ENCODE measurements at regions not wholly inside any gene's neighbourhood (a gene's known extent, or its start where the extent isn't known, plus 50 kb on each side); places are given as distances from the start of the nearest gene placed in this dataset.

GRCh38 chr5:18171684-18172083 lies 537.4 kb downstream of the TAF11L14 start:
- POLR2A ChIA-PET = no interaction called here
- H3K36me3 Mint-ChIP-seq = no peaks in the 10 kb centered on the region

DNA sequence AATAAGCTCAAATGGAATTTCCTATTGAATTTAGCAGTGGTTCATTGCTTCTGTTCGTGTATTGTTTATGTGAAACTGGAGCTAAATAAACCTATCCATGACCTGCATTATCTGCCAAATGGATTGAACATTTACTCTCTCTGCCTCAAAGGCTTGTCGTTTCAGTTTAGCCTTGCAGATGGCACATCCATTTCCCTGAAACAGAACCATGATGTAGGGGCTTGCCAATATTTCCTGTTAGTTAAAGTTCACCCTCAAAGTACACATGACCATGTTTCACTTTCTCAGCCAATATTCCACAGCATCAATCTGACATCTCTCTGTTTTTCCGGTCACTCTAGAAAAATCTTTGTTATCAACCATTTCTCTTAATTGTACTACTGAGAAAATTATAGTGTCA lies 545.3 kb downstream of the TAF11L14 start:
- no peak overlapping the region for H3K27ac ChIP-seq (ENCODE audit: low read length)
- no peaks in the 10 kb centered on the region for H3K27me3 ChIP-seq (replicated peaks in 1 of 2; ENCODE audit: control insufficient read depth in 2 of 2, extremely low read depth in 1 of 2, insufficient read depth in 2 of 2, low read length in 1 of 2)
- H3K9me3 ChIP-seq = no peaks in the 10 kb centered on the region
- Mint-ChIP-seq H3K27ac (no peak overlapping the region), H3K4me1 (no peaks in the 10 kb centered on the region), H3K27me3 (no peaks in the 10 kb centered on the region), H3K9me3 (peaks cover 4 to 17% (median 9%) of the 10 kb centered on the region in 3 donors), H3K4me3 (no peak overlapping the region), H3K36me3 (no peaks in the 10 kb centered on the region)
- DNase-seq (no peak), ATAC-seq (replicated peaks in 1 of 4) (no peak)
- no peak overlapping the region for H3K4me3 ChIP-seq (ENCODE audit: control insufficient read depth in 1 of 2, extremely low read depth in 1 of 2, low read length in 1 of 2)
- no peaks in the 10 kb centered on the region for H3K4me1 ChIP-seq (ENCODE audit: control insufficient read depth in 1 of 2, extremely low read depth in 1 of 2, insufficient read depth in 2 of 2, low read length in 2 of 2)
- CTCF ChIA-PET = interaction anchor here in 1 of 2 donors (0.6 to 0.7 kb wide), 2 partner anchors 42 to 75 kb away, joined by 3 to 5 read pairs; no protein-coding TSS in a partner anchor
- no CpG with 5 or more reads among the region's 3 CpGs for WGBS (ENCODE audit: insufficient coverage)
- POLR2A ChIA-PET = no interaction called here
- no peaks in the 10 kb centered on the region for H3K36me3 ChIP-seq (ENCODE audit: control insufficient read depth in 2 of 2, extremely low read depth in 1 of 2, insufficient read depth in 1 of 2, low read length in 1 of 2)

More at GRCh38 chr5:18171684-18172083, 537.4 kb downstream of the TAF11L14 start:
- Mint-ChIP-seq H3K27me3 (no peaks in the 10 kb centered on the region), H3K4me1 (no peaks in the 10 kb centered on the region), H3K9me3 (peaks cover 10 to 22% (median 14%) of the 10 kb centered on the region in 3 donors), H3K4me3 (no peak overlapping the region), H3K27ac (no peak overlapping the region)
- CTCF ChIA-PET = no interaction called here
- Histone ChIP-seq H3K27me3 (replicated peaks in 1 of 2; ENCODE audit: control insufficient read depth in 2 of 2, extremely low read depth in 1 of 2, insufficient read depth in 2 of 2, low read length in 1 of 2) (no peaks in the 10 kb centered on the region), H3K4me1 (ENCODE audit: control insufficient read depth in 1 of 2, extremely low read depth in 1 of 2, insufficient read depth in 2 of 2, low read length in 2 of 2) (no peaks in the 10 kb centered on the region), H3K27ac (ENCODE audit: low read length) (no peak overlapping the region), H3K36me3 (ENCODE audit: control insufficient read depth in 2 of 2, extremely low read depth in 1 of 2, insufficient read depth in 1 of 2, low read length in 1 of 2) (no peaks in the 10 kb centered on the region), H3K4me3 (ENCODE audit: control insufficient read depth in 1 of 2, extremely low read depth in 1 of 2, low read length in 1 of 2) (no peak overlapping the region), H3K9me3 (no peaks in the 10 kb centered on the region)
- no CpG with 5 or more reads among the region's 3 CpGs for WGBS (ENCODE audit: insufficient coverage)
- DNase-seq = no peak
- no peak for ATAC-seq (replicated peaks in 1 of 4)

DNA sequence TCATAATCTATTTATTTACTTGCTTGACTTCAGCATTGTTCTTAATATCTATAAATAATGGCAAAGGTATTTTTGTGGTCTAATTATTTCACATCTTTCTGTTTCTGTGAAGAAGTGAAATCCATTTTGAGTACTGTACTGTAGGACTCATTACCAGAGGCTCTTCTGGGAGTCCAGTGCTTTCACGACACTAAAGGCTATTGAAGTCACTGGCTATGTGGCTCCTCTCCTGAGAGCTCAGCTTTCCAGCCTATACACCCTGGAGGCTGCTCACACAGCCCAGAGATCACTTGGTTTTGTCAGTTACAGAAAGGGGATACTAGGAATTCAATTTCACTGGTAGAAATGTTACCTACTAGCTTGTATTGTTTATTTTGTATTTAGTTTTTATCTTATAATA lies 547.3 kb downstream of the TAF11L14 start:
- ChIA-PET POLR2A (no interaction called here), CTCF (no interaction called here)
- no CpG with 5 or more reads among the region's 1 CpG for WGBS (ENCODE audit: insufficient coverage)
- H3K4me1 Mint-ChIP-seq = no peaks in the 10 kb centered on the region
- H3K27me3 Mint-ChIP-seq = no peaks in the 10 kb centered on the region
- Histone ChIP-seq H3K27me3 (replicated peaks in 1 of 2; ENCODE audit: control insufficient read depth in 2 of 2, extremely low read depth in 1 of 2, insufficient read depth in 2 of 2, low read length in 1 of 2) (no peaks in the 10 kb centered on the region), H3K27ac (ENCODE audit: low read length) (no peak overlapping the region), H3K4me1 (ENCODE audit: control insufficient read depth in 1 of 2, extremely low read depth in 1 of 2, insufficient read depth in 2 of 2, low read length in 2 of 2) (no peaks in the 10 kb centered on the region), H3K36me3 (ENCODE audit: control insufficient read depth in 2 of 2, extremely low read depth in 1 of 2, insufficient read depth in 1 of 2, low read length in 1 of 2) (no peaks in the 10 kb centered on the region), H3K9me3 (no peaks in the 10 kb centered on the region), H3K4me3 (ENCODE audit: control insufficient read depth in 1 of 2, extremely low read depth in 1 of 2, low read length in 1 of 2) (no peak overlapping the region)
- ATAC-seq (replicated peaks in 1 of 4) (no peak), DNase-seq (no peak)
- no peaks in the 10 kb centered on the region for H3K36me3 Mint-ChIP-seq
- H3K9me3 Mint-ChIP-seq = peaks cover 5 to 27% (median 9%) of the 10 kb centered on the region in 3 donors
- no peak overlapping the region for H3K4me3 Mint-ChIP-seq
- H3K27ac Mint-ChIP-seq = no peak overlapping the region

GRCh38 chr5:18195910-18196309 lies 561.6 kb downstream of the TAF11L14 start:
- DNase-seq (no peak), ATAC-seq (replicated peaks in 1 of 4) (no peak)
- Histone ChIP-seq H3K9me3 (no peaks in the 10 kb centered on the region), H3K27ac (ENCODE audit: low read length) (no peak overlapping the region), H3K27me3 (replicated peaks in 1 of 2; ENCODE audit: control insufficient read depth in 2 of 2, extremely low read depth in 1 of 2, insufficient read depth in 2 of 2, low read length in 1 of 2) (no peaks in the 10 kb centered on the region), H3K4me1 (ENCODE audit: control insufficient read depth in 1 of 2, extremely low read depth in 1 of 2, insufficient read depth in 2 of 2, low read length in 2 of 2) (no peaks in the 10 kb centered on the region), H3K36me3 (ENCODE audit: control insufficient read depth in 2 of 2, extremely low read depth in 1 of 2, insufficient read depth in 1 of 2, low read length in 1 of 2) (no peaks in the 10 kb centered on the region), H3K4me3 (ENCODE audit: control insufficient read depth in 1 of 2, extremely low read depth in 1 of 2, low read length in 1 of 2) (no peak overlapping the region)
- CTCF ChIA-PET = no interaction called here
- Mint-ChIP-seq H3K27ac (no peak overlapping the region), H3K9me3 (peaks cover 4 to 27% (median 18%) of the 10 kb centered on the region in 3 donors), H3K27me3 (no peaks in the 10 kb centered on the region), H3K36me3 (no peaks in the 10 kb centered on the region), H3K4me3 (no peak overlapping the region), H3K4me1 (no peaks in the 10 kb centered on the region)
- POLR2A ChIA-PET = no interaction called here
- no CpG with 5 or more reads among the region's 2 CpGs for WGBS (ENCODE audit: insufficient coverage)

- Histone ChIP-seq H3K4me1 (ENCODE audit: control insufficient read depth in 1 of 2, extremely low read depth in 1 of 2, insufficient read depth in 2 of 2, low read length in 2 of 2) (no peaks in the 10 kb centered on the region), H3K9me3 (no peaks in the 10 kb centered on the region), H3K4me3 (ENCODE audit: control insufficient read depth in 1 of 2, extremely low read depth in 1 of 2, low read length in 1 of 2) (no peak overlapping the region), H3K27me3 (replicated peaks in 1 of 2; ENCODE audit: control insufficient read depth in 2 of 2, extremely low read depth in 1 of 2, insufficient read depth in 2 of 2, low read length in 1 of 2) (no peaks in the 10 kb centered on the region), H3K27ac (ENCODE audit: low read length) (no peak overlapping the region), H3K36me3 (ENCODE audit: control insufficient read depth in 2 of 2, extremely low read depth in 1 of 2, insufficient read depth in 1 of 2, low read length in 1 of 2) (no peaks in the 10 kb centered on the region)
- 71% methylated on average over 2 of the region's 2 CpGs for WGBS (ENCODE audit: insufficient coverage)
- DNase-seq = no peak
- CTCF ChIA-PET = no interaction called here
- Mint-ChIP-seq H3K4me3 (no peak overlapping the region), H3K36me3 (no peaks in the 10 kb centered on the region), H3K9me3 (peaks cover 9 to 24% (median 23%) of the 10 kb centered on the region in 3 donors), H3K27ac (no peak overlapping the region), H3K4me1 (no peaks in the 10 kb centered on the region), H3K27me3 (no peaks in the 10 kb centered on the region)
- POLR2A ChIA-PET = no interaction called here
- no peak for ATAC-seq (replicated peaks in 1 of 4)
Observed at GRCh38 chr5:18197734-18198133, 563.5 kb downstream of the TAF11L14 start.

DNA sequence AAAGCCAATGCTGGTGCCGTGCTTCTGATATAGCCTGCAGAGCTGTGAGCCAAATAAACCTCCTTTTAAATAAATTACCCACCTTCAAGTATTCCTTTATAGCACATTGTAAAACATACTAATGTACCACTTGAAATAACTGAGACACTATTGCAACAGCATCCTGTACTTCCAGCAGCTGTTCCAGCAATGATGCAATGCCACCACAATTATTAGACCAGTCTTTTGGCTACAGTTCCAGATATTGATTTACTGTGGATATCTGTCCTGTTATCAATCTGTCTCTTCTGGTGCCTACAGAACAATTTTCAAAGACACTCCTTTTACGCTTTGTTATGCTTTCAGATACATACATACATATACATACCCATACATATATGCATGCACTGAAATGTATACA lies 567.9 kb downstream of the TAF11L14 start:
- H3K4me3 ChIP-seq (ENCODE audit: control insufficient read depth in 1 of 2, extremely low read depth in 1 of 2, low read length in 1 of 2) = no peak overlapping the region
- Mint-ChIP-seq H3K27ac (no peak overlapping the region), H3K27me3 (no peaks in the 10 kb centered on the region), H3K9me3 (peaks cover 5 to 25% (median 18%) of the 10 kb centered on the region in 3 donors), H3K4me1 (no peaks in the 10 kb centered on the region), H3K4me3 (no peak overlapping the region), H3K36me3 (no peaks in the 10 kb centered on the region)
- ChIA-PET CTCF (no interaction called here), POLR2A (no interaction called here)
- no peaks in the 10 kb centered on the region for H3K36me3 ChIP-seq (ENCODE audit: control insufficient read depth in 2 of 2, extremely low read depth in 1 of 2, insufficient read depth in 1 of 2, low read length in 1 of 2)
- WGBS (ENCODE audit: insufficient coverage) = 92% methylated on average over 1 of the region's 2 CpGs
- DNase-seq = no peak
- no peaks in the 10 kb centered on the region for H3K4me1 ChIP-seq (ENCODE audit: control insufficient read depth in 1 of 2, extremely low read depth in 1 of 2, insufficient read depth in 2 of 2, low read length in 2 of 2)
- no peaks in the 10 kb centered on the region for H3K9me3 ChIP-seq
- H3K27me3 ChIP-seq (replicated peaks in 1 of 2; ENCODE audit: control insufficient read depth in 2 of 2, extremely low read depth in 1 of 2, insufficient read depth in 2 of 2, low read length in 1 of 2) = no peaks in the 10 kb centered on the region
- no peak overlapping the region for H3K27ac ChIP-seq (ENCODE audit: low read length)
- ATAC-seq (replicated peaks in 1 of 4) = no peak

DNA sequence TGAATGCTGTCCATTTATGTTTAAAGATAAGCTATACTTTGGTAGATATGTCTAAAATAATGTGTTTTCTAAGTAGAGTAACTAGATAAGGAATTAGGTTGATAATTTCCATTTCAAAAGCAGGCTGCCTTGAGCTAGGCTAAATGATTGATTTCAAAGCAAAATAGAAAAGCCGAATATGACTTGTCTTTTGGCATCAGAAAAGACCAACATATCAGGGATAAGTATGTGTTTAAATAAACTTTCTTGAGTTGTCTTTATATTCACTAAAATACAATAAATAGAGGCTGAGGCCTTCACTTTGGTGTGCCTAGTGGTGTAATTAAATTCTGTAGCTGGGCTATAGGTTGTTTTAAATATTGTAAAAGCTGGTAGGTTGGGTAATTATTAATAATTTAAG lies 569.0 kb downstream of the TAF11L14 start:
- ATAC-seq (replicated peaks in 1 of 4) = no peak
- no peak overlapping the region for H3K27ac Mint-ChIP-seq
- Histone ChIP-seq H3K27ac (ENCODE audit: low read length) (no peak overlapping the region), H3K36me3 (ENCODE audit: control insufficient read depth in 2 of 2, extremely low read depth in 1 of 2, insufficient read depth in 1 of 2, low read length in 1 of 2) (no peaks in the 10 kb centered on the region), H3K4me1 (ENCODE audit: control insufficient read depth in 1 of 2, extremely low read depth in 1 of 2, insufficient read depth in 2 of 2, low read length in 2 of 2) (no peaks in the 10 kb centered on the region), H3K27me3 (replicated peaks in 1 of 2; ENCODE audit: control insufficient read depth in 2 of 2, extremely low read depth in 1 of 2, insufficient read depth in 2 of 2, low read length in 1 of 2) (no peaks in the 10 kb centered on the region), H3K9me3 (no peaks in the 10 kb centered on the region), H3K4me3 (ENCODE audit: control insufficient read depth in 1 of 2, extremely low read depth in 1 of 2, low read length in 1 of 2) (no peak overlapping the region)
- H3K27me3 Mint-ChIP-seq = no peaks in the 10 kb centered on the region
- WGBS (ENCODE audit: insufficient coverage) = no CpG with 5 or more reads among the region's 1 CpG
- CTCF ChIA-PET = no interaction called here
- DNase-seq = no peak
- POLR2A ChIA-PET = no interaction called here
- no peaks in the 10 kb centered on the region for H3K4me1 Mint-ChIP-seq
- peaks cover 5 to 20% (median 18%) of the 10 kb centered on the region in 3 donors for H3K9me3 Mint-ChIP-seq
- no peak overlapping the region for H3K4me3 Mint-ChIP-seq
- H3K36me3 Mint-ChIP-seq = no peaks in the 10 kb centered on the region

All from T-cell (primary cell).